ENCODE measurements at regions not wholly inside any gene's neighbourhood (a gene's known extent, or its start where the extent isn't known, plus 50 kb on each side); places are given as distances from the start of the nearest gene placed in this dataset.
"Not testable (repeated sequence)": the region's sequence is repeated elsewhere in the genome, so short reads cannot be mapped to it uniquely, and the experiment has no call there.

- no peak for DNase-seq
Measured at GRCh38 chr9:95573463-95573862, 56.7 kb upstream of the PTCH1 start.

DNA sequence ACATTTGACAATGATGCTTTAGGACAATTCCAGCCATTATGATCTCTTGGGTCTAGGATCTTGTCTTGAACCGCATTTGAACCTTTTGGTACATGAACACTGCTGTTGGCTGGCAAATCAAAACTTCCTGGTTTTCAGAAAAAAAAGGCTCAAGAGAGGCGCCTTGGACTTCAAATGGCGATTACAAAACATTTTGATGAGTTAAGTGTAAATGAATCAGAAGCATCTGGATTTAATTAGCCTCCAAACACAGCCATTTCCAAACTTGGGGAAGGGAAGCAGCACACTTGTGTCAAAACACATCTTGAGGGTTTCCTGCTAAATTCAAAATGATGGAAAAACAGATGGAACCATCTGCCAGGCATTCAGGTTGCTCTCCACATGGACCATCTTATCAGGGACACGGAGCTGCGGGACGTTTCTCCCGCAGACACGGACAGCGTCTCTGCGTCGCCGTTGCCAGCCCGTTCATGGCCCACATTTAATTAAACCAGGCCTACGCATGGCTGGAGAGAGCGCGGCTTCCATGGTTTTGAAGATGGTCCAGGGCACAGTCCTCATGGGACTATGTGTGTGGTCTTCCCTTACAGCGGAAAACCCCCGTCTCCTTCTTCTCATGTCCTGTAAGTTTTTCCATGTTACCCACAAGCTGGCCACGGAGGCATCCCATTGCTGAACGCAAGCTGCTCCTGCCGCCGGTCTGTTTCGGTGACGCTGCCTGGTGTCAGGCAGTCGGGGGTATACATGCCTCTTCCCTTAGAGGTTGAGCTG is 55.8 kb upstream of the PTCH1 start:
- no peak for DNase-seq

DNA sequence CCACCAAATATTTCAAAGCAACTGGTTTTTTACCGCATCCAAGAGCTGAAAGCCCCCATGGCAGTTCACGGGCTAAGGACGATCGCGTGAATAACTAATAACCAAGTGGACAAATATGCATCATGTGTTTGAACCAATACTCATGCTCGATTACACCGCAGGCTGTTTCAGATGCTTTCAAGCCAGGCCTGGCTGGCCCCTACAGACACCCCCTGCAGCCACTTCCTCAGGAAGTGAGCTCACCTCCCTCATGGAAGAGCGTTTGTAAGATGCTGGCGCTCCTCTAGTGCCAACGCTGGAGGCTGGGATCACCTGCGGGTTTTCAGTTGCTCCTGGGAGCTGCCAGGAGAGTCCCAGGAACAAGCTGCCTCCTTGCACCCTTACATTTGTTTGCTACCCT is 53.9 kb upstream of the PTCH1 start:
- no peak for DNase-seq

- DNase-seq: no peak
Measured at GRCh38 chr9:95570150-95570549, 53.4 kb upstream of the PTCH1 start.

GRCh38 chr9:95568735-95569134 is 52.0 kb upstream of the PTCH1 start:
- not testable (repeated sequence) for DNase-seq

Measured in T1000 (cell line).